Esophagus squamous epithelium (tissue), 4 donors: ENCODE measurements at regions not wholly inside any gene's neighbourhood (a gene's known extent, or its start where the extent isn't known, plus 50 kb on each side); places are given as distances from the start of the nearest gene placed in this dataset.

Experiments used
- POLR2A ChIP-seq, 4 donors: fragments of 450-650 bp; IDR thresholded peaks; one replicate each; pipeline ENCODE4 v1.6.1; 2017; ENCODE audit warnings: antibody characterized with exemption in 4 of 4, mild to moderate bottlenecking in 4 of 4, moderate library complexity in 3 of 4
- TF ChIP-seq, protein P1 (sequence below), 6 experiments: fragments of 450-650 bp in 4 of 6; fragments of 200-600 bp in 2 of 6; sonication (generic) in 2 of 6; IDR thresholded peaks; one replicate each; pipeline ENCODE4 v1.5.1; 2016 to 2019; ENCODE audit warnings: antibody characterized with exemption in 6 of 6, mild to moderate bottlenecking in 4 of 6, moderate library complexity in 4 of 6

DNA sequence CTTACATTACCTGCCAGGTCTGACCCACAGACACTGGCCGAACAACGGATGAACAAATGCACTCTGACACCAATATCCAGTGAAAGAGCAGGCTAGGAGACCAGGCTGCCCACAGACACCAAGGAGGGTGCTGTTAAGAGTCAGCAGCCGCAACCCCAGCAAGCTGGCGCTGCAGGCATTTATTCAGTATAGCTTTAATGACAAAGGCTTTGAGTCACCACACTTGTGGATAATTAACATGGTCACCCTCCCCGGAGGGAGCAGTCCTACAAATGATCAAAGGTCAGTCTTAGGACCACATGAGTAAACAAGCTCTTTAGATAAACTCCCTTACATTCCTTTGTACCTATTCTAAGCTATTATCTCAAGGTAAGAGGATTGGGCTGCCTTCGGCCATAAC is 368.5 kb upstream of the GRID2 start:
- TF ChIP-seq, protein P1, sequence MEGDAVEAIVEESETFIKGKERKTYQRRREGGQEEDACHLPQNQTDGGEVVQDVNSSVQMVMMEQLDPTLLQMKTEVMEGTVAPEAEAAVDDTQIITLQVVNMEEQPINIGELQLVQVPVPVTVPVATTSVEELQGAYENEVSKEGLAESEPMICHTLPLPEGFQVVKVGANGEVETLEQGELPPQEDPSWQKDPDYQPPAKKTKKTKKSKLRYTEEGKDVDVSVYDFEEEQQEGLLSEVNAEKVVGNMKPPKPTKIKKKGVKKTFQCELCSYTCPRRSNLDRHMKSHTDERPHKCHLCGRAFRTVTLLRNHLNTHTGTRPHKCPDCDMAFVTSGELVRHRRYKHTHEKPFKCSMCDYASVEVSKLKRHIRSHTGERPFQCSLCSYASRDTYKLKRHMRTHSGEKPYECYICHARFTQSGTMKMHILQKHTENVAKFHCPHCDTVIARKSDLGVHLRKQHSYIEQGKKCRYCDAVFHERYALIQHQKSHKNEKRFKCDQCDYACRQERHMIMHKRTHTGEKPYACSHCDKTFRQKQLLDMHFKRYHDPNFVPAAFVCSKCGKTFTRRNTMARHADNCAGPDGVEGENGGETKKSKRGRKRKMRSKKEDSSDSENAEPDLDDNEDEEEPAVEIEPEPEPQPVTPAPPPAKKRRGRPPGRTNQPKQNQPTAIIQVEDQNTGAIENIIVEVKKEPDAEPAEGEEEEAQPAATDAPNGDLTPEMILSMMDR (IDR thresholded peaks at IDR 0.05), result no peak
- no peak for TF ChIP-seq POLR2A (IDR thresholded peaks at IDR 0.05)
